ENCODE measurements at regions not wholly inside any gene's neighbourhood (a gene's known extent, or its start where the extent isn't known, plus 50 kb on each side); places are given as distances from the start of the nearest gene placed in this dataset.

DNA sequence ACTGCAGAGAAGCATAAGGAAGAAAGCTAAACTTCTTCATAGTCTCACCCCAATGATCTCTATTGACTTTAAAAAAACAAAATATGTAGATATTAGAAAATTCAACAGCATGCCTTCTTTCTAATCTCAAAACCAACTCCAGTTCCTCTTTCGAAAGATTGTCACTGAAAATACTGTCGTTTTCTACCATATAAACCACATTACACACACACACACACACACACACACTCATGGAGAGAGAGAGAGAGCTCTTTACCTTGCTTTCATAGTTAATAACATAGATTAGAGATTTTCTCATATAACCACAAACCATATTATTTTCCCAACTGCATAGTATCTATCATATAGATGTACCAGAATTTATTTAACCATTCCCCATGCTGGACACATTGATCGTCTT lies 296.2 kb upstream of the MGMT start:
- TF ChIP-seq CTCF (IDR thresholded peaks at IDR 0.05; ENCODE audit: low read depth, low read length, missing input control) (no peak), GABPA (IDR thresholded peaks at IDR 0.05 in 1 of 2, conservative IDR thresholded peaks at IDR 0.05 in 1 of 2) (no peak), FOXA2 (IDR thresholded peaks at IDR 0.05) (no peak), SP1 (IDR thresholded peaks at IDR 0.05) (no peak), TAF1 (conservative IDR thresholded peaks at IDR 0.05) (no peak), RXRA (IDR thresholded peaks at IDR 0.05) (no peak), FOXA1 (IDR thresholded peaks at IDR 0.05) (no peak), YY1 (IDR thresholded peaks at IDR 0.05) (no peak), RAD21 (IDR thresholded peaks at IDR 0.05) (no peak), JUND (IDR thresholded peaks at IDR 0.05) (no peak)
- TF ChIP-seq, protein P1, sequence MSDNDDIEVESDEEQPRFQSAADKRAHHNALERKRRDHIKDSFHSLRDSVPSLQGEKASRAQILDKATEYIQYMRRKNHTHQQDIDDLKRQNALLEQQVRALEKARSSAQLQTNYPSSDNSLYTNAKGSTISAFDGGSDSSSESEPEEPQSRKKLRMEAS (IDR thresholded peaks at IDR 0.05): no peak
- TF ChIP-seq, protein P2, sequence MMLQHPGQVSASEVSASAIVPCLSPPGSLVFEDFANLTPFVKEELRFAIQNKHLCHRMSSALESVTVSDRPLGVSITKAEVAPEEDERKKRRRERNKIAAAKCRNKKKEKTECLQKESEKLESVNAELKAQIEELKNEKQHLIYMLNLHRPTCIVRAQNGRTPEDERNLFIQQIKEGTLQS (IDR thresholded peaks at IDR 0.05): no peak
- TF ChIP-seq, protein P3, sequence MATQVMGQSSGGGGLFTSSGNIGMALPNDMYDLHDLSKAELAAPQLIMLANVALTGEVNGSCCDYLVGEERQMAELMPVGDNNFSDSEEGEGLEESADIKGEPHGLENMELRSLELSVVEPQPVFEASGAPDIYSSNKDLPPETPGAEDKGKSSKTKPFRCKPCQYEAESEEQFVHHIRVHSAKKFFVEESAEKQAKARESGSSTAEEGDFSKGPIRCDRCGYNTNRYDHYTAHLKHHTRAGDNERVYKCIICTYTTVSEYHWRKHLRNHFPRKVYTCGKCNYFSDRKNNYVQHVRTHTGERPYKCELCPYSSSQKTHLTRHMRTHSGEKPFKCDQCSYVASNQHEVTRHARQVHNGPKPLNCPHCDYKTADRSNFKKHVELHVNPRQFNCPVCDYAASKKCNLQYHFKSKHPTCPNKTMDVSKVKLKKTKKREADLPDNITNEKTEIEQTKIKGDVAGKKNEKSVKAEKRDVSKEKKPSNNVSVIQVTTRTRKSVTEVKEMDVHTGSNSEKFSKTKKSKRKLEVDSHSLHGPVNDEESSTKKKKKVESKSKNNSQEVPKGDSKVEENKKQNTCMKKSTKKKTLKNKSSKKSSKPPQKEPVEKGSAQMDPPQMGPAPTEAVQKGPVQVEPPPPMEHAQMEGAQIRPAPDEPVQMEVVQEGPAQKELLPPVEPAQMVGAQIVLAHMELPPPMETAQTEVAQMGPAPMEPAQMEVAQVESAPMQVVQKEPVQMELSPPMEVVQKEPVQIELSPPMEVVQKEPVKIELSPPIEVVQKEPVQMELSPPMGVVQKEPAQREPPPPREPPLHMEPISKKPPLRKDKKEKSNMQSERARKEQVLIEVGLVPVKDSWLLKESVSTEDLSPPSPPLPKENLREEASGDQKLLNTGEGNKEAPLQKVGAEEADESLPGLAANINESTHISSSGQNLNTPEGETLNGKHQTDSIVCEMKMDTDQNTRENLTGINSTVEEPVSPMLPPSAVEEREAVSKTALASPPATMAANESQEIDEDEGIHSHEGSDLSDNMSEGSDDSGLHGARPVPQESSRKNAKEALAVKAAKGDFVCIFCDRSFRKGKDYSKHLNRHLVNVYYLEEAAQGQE (IDR thresholded peaks at IDR 0.05): no peak

All from liver (tissue), 3 donors.